HEK293T (cell line): ENCODE measurements at regions not wholly inside any gene's neighbourhood (a gene's known extent, or its start where the extent isn't known, plus 50 kb on each side); places are given as distances from the start of the nearest gene placed in this dataset.

Experiments used
- CTCF ChIA-PET: fragments of 350-600 bp; formaldehyde crosslinking; extraction: SDS; loops from one replicate; lab custom pipeline; 2021; ENCODE audit warnings: antibody characterized with exemption, inconsistent platforms; lab: Yijun Ruan, JAX
- POLR2A ChIA-PET: fragments of 350-600 bp; formaldehyde crosslinking; extraction: SDS; loops from one replicate; lab custom pipeline; 2020; ENCODE audit warnings: antibody characterized with exemption, inconsistent platforms; lab: Yijun Ruan, JAX
- DNase-seq: peaks from one replicate; pipeline ENCODE4 v3.0.0; 2012; ENCODE audit warnings: mixed read lengths; ENCODE audit errors: extremely low spot score
- ARNT ChIP-seq: fragments of 450-650 bp; IDR thresholded peaks from 2 replicates; pipeline ENCODE4 v1.6.1; 2017; ENCODE audit warnings: mild to moderate bottlenecking
- BHLHE40 ChIP-seq: fragments of 450-650 bp; IDR thresholded peaks from 2 replicates; pipeline ENCODE4 v1.6.1; 2016; ENCODE audit warnings: mild to moderate bottlenecking, moderate library complexity, borderline replicate concordance
- CTBP1 ChIP-seq: fragments of 450-650 bp; IDR thresholded peaks from 2 replicates; pipeline ENCODE4 v1.6.1; 2016; ENCODE audit warnings: borderline replicate concordance
- ELF4 ChIP-seq: fragments of 450-650 bp; IDR thresholded peaks from 2 replicates; pipeline ENCODE4 v1.6.1; 2017; ENCODE audit warnings: antibody characterized with exemption
- FOXA1 ChIP-seq: fragments of 450-650 bp; IDR thresholded peaks from 2 replicates; pipeline ENCODE4 v1.6.1; 2016; ENCODE audit warnings: mild to moderate bottlenecking
- FOXK2 ChIP-seq: fragments of 450-650 bp; IDR thresholded peaks from 2 replicates; pipeline ENCODE4 v1.6.1; 2016; ENCODE audit warnings: mild to moderate bottlenecking
- FOXM1 ChIP-seq: fragments of 450-650 bp; IDR thresholded peaks from 2 replicates; pipeline ENCODE4 v1.6.1; 2017; ENCODE audit warnings: mild to moderate bottlenecking, borderline replicate concordance
- HDGF ChIP-seq: fragments of 450-650 bp; IDR thresholded peaks from 2 replicates; pipeline ENCODE4 v1.6.1; 2017; ENCODE audit warnings: antibody characterized with exemption, borderline replicate concordance
- L3MBTL2 ChIP-seq: fragments of 450-650 bp; conservative IDR thresholded peaks from 2 replicates; pipeline ENCODE4 v1.6.1; 2016; ENCODE audit warnings: mild to moderate bottlenecking
- LEF1 ChIP-seq: fragments of 450-650 bp; IDR thresholded peaks from 2 replicates; pipeline ENCODE4 v1.6.1; 2017; ENCODE audit warnings: mild to moderate bottlenecking, borderline replicate concordance
- NFRKB ChIP-seq: fragments of 450-650 bp; IDR thresholded peaks from 2 replicates; pipeline ENCODE4 v1.6.1; 2016; ENCODE audit warnings: mild to moderate bottlenecking, moderate library complexity
- PKNOX1 ChIP-seq: fragments of 450-650 bp; IDR thresholded peaks from 2 replicates; pipeline ENCODE4 v1.6.1; 2016
- SP1 ChIP-seq: fragments of 450-650 bp; IDR thresholded peaks from 2 replicates; pipeline ENCODE4 v1.6.1; 2017
- SUZ12 ChIP-seq: fragments of 450-650 bp; IDR thresholded peaks from 2 replicates; pipeline ENCODE4 v1.6.1; 2016; ENCODE audit warnings: mild to moderate bottlenecking
- TARDBP ChIP-seq: fragments of 450-650 bp; IDR thresholded peaks from 2 replicates; pipeline ENCODE4 v1.6.1; 2016
- ZNF384 ChIP-seq: fragments of 450-650 bp; IDR thresholded peaks from 2 replicates; pipeline ENCODE4 v1.6.1; 2016

- ChIA-PET POLR2A (no interaction called here), CTCF (interaction anchor here (0.6 kb wide), 1 partner anchor 22 kb away, joined by 4 read pairs; no protein-coding TSS in a partner anchor)
- TF ChIP-seq SUZ12 = no peak
- TF ChIP-seq HDGF = no peak
- no peak for TF ChIP-seq TARDBP
- no peak for TF ChIP-seq SP1
- no peak for TF ChIP-seq L3MBTL2
- TF ChIP-seq LEF1 = no peak
- TF ChIP-seq BHLHE40 = no peak
- no peak for TF ChIP-seq FOXK2
- no peak for TF ChIP-seq FOXM1
- no peak for TF ChIP-seq ZNF384
- no peak for TF ChIP-seq ARNT
- no peak for TF ChIP-seq PKNOX1
- no peak for DNase-seq
These were observed 147.1 kb upstream of the RGMA start for GRCh38 chr15:93235926-93236780.

DNA sequence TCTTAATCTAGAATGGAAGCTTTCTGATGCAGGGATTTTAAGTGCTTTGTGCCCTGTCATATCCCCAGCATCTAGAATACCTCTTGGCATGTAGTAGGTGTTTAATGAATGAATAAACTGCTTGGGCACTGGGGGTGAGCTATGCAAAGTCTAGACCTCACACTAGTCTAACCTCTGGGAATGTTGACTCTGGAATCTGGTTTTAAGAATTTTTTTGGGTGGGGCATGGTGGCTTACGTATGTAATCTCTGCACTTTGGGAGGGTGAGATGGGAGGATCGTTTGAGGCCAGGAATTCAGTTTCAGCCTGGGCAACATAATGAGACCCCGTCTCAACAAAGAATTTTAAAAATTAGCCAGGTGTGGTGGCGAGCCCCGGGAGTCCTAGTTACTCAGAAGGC lies 146.3 kb upstream of the RGMA start:
- TF ChIP-seq LEF1 = no peak
- TF ChIP-seq HDGF = no peak
- no peak for TF ChIP-seq ARNT
- no peak for TF ChIP-seq BHLHE40
- no peak for TF ChIP-seq NFRKB
- no peak for TF ChIP-seq ELF4
- TF ChIP-seq FOXA1 = no peak
- no peak for TF ChIP-seq ZNF384
- TF ChIP-seq TARDBP = no peak
- no peak for TF ChIP-seq CTBP1
- no peak for TF ChIP-seq FOXK2
- no peak for DNase-seq
- ChIA-PET POLR2A (no interaction called here), CTCF (no interaction called here)

GRCh38 chr15:93233710-93234109 lies 144.7 kb upstream of the RGMA start:
- DNase-seq = no peak
- POLR2A ChIA-PET = no interaction called here
- CTCF ChIA-PET = interaction anchor here (0.6 kb wide), 1 partner anchor 13 kb away, joined by 3 read pairs; no protein-coding TSS in a partner anchor
- TF ChIP-seq FOXA1 (no peak), ARNT (no peak), SP1 (no peak), TARDBP (no peak), ELF4 (no peak), L3MBTL2 (no peak), NFRKB (no peak), FOXK2 (no peak), CTBP1 (no peak), ZNF384 (no peak), BHLHE40 (no peak), SUZ12 (no peak), FOXM1 (no peak), PKNOX1 (no peak), HDGF (no peak)

DNA sequence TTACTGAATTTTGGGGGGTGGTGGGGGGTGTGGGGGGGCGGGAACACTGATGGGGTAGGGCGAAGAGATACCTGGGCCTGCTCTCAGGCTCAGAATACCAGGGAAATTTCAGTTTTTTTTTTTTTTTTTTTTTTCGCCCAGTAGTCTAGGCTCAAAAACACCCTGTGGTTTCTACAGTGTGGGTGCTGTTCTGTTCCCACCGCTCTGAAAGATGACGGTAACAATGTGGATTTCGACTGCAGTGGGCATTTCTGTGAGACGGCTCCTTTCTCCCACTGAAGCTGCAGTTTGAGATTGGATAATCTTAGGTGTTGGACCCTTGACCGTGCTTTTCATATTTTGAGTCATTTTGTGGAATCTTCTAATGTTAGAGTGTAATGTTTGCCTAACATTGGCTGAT lies 143.8 kb upstream of the RGMA start:
- ChIA-PET POLR2A (no interaction called here), CTCF (no interaction called here)
- DNase-seq = no peak
- TF ChIP-seq FOXA1 (no peak), PKNOX1 (no peak), FOXK2 (no peak), ELF4 (no peak), SUZ12 (no peak), LEF1 (no peak), ARNT (no peak), HDGF (no peak), TARDBP (no peak), SP1 (no peak), ZNF384 (no peak), CTBP1 (no peak), L3MBTL2 (no peak)

GRCh38 chr15:93231994-93232393 lies 143.0 kb upstream of the RGMA start:
- DNase-seq = no peak
- CTCF ChIA-PET = interaction anchor here (0.7 kb wide), 1 partner anchor 12 kb away, joined by 6 read pairs; no protein-coding TSS in a partner anchor
- POLR2A ChIA-PET = no interaction called here
- TF ChIP-seq SUZ12 (no peak), SP1 (no peak), PKNOX1 (no peak), NFRKB (no peak)
